Common myeloid progenitor, CD34-positive (primary cell): ENCODE measurements at regions not wholly inside any gene's neighbourhood (a gene's known extent, or its start where the extent isn't known, plus 50 kb on each side); places are given as distances from the start of the nearest gene placed in this dataset.
A peak's percentile ranks its signal among the peaks of the same experiment; 100 is the strongest.

Experiments used
- CTCF ChIA-PET: fragments of 350-600 bp; sonication (Branson Sonifier 250); formaldehyde crosslinking; loops from one replicate; lab custom pipeline; 2021; ENCODE audit warnings: antibody characterized with exemption; lab: Charles Lee
- POLR2A ChIA-PET: fragments of 350-600 bp; sonication (Branson Sonifier 250); formaldehyde crosslinking; loops from one replicate; lab custom pipeline; 2021; ENCODE audit warnings: antibody characterized with exemption; lab: Charles Lee
- DNase-seq, 3 donors: peaks; one replicate each; pipeline versions ENCODE4 v3.0.0 to v3.0.0-alpha.2; 2013
- H3K27ac ChIP-seq, 2 experiments: 1 replicate in 1 of 2; 2 replicates in 1 of 2; pipeline ENCODE4 v1.7.0; 2013; ENCODE audit warnings: inconsistent platforms in 2 of 2, low read length in 2 of 2, mild to moderate bottlenecking in 2 of 2, low read depth in 1 of 2, moderate library complexity in 1 of 2; ENCODE audit not compliant: severe bottlenecking in 2 of 2, insufficient read depth in 1 of 2, poor library complexity in 1 of 2
- H3K27me3 ChIP-seq, 5 experiments: replicated peaks in 2 of 5; 1 replicate in 3 of 5; 2 replicates in 2 of 5; pipeline versions ENCODE4 v1.6.1 to v1.7.0; 2013; ENCODE audit warnings: low read length in 4 of 5, mild to moderate bottlenecking in 2 of 5, moderate library complexity in 2 of 5, inconsistent platforms in 1 of 5; ENCODE audit not compliant: insufficient read depth in 5 of 5, control insufficient read depth in 4 of 5
- H3K36me3 ChIP-seq, 4 experiments: 1 replicate in 2 of 4; 2 replicates in 2 of 4; pipeline versions ENCODE4 v1.6.1 to v1.7.0; 2013; ENCODE audit warnings: low read length in 3 of 4, control low read depth in 1 of 4, mild to moderate bottlenecking in 1 of 4; ENCODE audit not compliant: control insufficient read depth in 4 of 4, insufficient read depth in 4 of 4
- H3K4me1 ChIP-seq, 4 experiments: 1 replicate in 3 of 4; 2 replicates in 1 of 4; pipeline versions ENCODE4 v1.6.1 to v1.7.1; 2013; ENCODE audit warnings: low read length in 3 of 4, mild to moderate bottlenecking in 3 of 4, control low read depth in 1 of 4, inconsistent platforms in 1 of 4, moderate library complexity in 1 of 4; ENCODE audit not compliant: control insufficient read depth in 4 of 4, insufficient read depth in 4 of 4; ENCODE audit errors: control extremely low read depth in 1 of 4
- H3K4me3 ChIP-seq, 7 experiments: 1 replicate in 4 of 7; 2 replicates in 3 of 7; pipeline versions ENCODE4 v1.5.1 to v1.7.0; 2013; ENCODE audit warnings: mild to moderate bottlenecking in 7 of 7, low read length in 6 of 7, moderate library complexity in 6 of 7, inconsistent platforms in 2 of 7, low read depth in 2 of 7, control low read depth in 1 of 7; ENCODE audit not compliant: insufficient read depth in 4 of 7, control insufficient read depth in 1 of 7; ENCODE audit errors: extremely low read depth in 1 of 7
- H3K9me3 ChIP-seq, 5 experiments: 1 replicate in 4 of 5; 2 replicates in 1 of 5; pipeline versions ENCODE4 v1.6.1 to v1.7.1; 2013; ENCODE audit warnings: low read length in 4 of 5, mild to moderate bottlenecking in 2 of 5, inconsistent platforms in 1 of 5, low read depth in 1 of 5, moderate library complexity in 1 of 5; ENCODE audit not compliant: control insufficient read depth in 4 of 5, insufficient read depth in 2 of 5; ENCODE audit errors: control extremely low read depth in 1 of 5
- WGBS: methylation state at CpG from one replicate; pipeline ENCODE4 v1.1.5; 2013; ENCODE audit not compliant: insufficient coverage; 5-methylcytosine and 5-hydroxymethylcytosine counted together

DNA sequence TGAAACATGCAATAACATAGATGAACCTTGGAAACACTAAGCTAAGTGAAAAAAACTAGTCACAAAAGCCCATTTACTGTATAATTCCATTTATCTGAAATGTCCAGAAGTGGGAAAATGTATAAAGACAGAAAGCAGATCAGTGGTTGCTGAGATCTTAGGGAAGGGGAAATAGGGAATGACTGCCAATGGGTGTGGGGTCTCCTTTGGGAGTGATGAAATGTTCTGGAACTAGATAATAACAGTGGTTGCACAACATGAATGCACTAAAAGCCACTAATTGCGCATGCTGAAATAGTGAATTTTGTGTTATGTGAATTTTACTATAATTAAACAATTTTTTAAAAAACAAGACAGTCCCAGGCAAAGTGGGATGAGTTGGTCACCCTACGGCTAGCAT, 472.8 kb downstream of the CCDC171 start:
- Histone ChIP-seq H3K27me3 (no peaks in the 10 kb centered on the region), H3K36me3 (no peaks in the 10 kb centered on the region), H3K9me3 (no peaks in the 10 kb centered on the region), H3K4me1 (peaks cover 0 to 14% (median 10%) of the 10 kb centered on the region in 4 experiments), H3K4me3 (no peak overlapping the region), H3K27ac (no peak overlapping the region)
- ChIA-PET CTCF (no interaction called here), POLR2A (no interaction called here)
- 100% methylated on average over 1 of the region's 2 CpGs for WGBS
- DNase-seq: no peak

DNA sequence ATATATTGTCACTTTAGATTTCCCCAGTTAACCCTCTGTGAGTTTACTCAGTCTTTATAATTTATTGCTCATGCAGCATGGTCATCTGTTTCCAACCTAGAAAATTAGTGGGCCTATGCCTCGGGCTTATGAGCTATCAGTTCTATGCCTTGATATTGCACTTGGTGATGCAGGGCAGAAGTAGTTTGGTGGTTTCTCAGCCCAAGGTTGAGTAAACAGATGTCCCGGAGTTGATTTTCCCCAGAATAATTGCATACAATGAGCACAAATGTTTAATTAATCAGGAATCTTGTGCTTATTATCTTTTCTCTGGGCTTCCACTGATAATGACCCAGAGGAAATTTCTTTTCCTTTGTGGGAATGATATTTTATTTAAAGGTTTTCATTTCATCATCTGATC, 474.0 kb downstream of the CCDC171 start:
- Histone ChIP-seq H3K4me3 (no peak overlapping the region), H3K36me3 (no peaks in the 10 kb centered on the region), H3K27ac (no peak overlapping the region), H3K27me3 (peaks cover 0 to 5% (median 0%) of the 10 kb centered on the region in 5 experiments), H3K9me3 (no peaks in the 10 kb centered on the region), H3K4me1 (peaks cover 2 to 27% (median 19%) of the 10 kb centered on the region in 4 experiments)
- ChIA-PET CTCF (no interaction called here), POLR2A (no interaction called here)
- WGBS: no CpG with 5 or more reads among the region's 2 CpGs
- no peak for DNase-seq

DNA sequence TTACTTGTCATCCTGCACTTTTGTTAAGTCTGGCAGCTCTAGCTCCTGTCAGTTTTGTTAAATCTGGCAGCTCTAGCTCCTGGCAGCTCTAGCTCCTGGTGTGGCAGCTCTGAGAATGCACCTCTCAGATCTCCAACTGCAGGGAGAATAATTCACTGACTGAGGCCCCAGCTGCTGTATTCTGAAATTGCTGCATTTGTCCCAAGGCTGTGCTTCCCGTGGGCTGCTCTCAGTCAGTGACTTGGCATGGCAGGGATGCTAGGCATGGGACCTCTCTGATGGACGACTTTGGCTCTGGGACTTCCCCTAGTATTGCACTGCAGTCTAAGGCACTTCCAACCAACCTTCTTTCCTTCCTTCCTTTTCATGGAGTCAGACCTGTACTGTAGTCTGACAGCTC, 475.7 kb downstream of the CCDC171 start:
- peaks cover 2 to 28% (median 19%) of the 10 kb centered on the region in 4 experiments for H3K4me1 ChIP-seq
- no peaks in the 10 kb centered on the region for H3K9me3 ChIP-seq
- no peaks in the 10 kb centered on the region for H3K36me3 ChIP-seq
- ChIA-PET CTCF (interaction anchor here (1.8 kb wide), 1 partner anchor 11 kb away, joined by 4 read pairs; no protein-coding TSS in a partner anchor), POLR2A (no interaction called here)
- DNase-seq: peak in 1 of 3 donors; percentile 10
- no peak overlapping the region for H3K27ac ChIP-seq
- WGBS: 85% methylated on average over 2 of the region's 2 CpGs
- peaks cover 0 to 15% (median 0%) of the 10 kb centered on the region in 5 experiments for H3K27me3 ChIP-seq
- H3K4me3 ChIP-seq: no peak overlapping the region

DNA sequence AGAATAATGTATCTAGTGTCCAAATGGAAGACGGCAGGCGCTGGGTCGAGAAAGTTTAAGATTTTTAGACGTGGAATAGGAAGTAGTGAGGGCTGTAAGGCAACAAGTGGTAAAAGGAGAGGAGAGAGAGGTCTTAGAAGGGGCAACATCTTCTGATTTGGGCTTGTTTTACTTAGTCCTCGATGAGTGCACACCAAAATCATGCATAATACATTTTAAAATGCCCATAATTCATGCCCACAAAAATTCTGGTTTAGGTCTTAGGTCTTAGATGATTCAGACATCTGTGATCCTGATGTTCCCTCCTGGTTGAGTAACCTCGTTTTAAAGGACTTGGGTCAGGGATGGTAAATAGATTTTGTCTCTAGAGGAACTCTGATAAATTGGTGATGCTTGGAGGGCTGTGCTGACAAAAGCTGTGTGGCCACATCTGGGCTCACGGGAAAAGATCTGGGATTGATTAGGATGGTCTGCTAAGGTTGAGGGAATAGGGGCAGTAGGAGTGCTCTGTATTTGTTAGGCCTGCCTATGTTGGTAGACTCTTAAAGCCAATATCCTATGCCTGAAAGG, 476.3 kb downstream of the CCDC171 start:
- CTCF ChIA-PET: interaction anchor here (1.8 kb wide), 1 partner anchor 12 kb away, joined by 4 read pairs; no protein-coding TSS in a partner anchor
- 100% methylated on average over 5 of the region's 7 CpGs for WGBS

DNA sequence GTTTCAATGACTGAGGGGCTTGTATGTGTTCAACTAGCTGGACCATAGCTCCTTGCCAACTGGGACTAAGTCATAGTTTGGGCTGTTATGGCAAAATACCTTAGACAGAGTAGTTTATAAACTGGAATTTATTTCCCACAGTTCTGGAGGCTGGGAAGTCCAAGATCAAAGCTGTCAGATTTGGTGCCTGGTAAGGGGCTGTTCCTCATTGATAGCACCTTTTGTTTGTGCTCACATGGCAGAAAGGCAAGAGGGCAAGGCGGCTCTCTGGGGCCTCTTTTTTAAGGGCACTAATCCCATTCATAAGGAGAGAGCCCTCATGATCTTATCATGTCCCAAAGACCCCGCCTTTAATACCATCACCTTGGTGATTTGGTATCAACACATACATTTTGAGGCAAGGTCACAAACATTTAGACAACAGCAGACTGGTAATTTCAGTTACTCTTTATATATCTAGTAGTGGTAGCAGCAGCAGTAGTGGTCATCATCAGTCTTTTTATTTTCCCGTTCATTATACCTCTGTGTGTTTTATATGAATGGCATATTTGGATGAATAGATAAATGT, 477.0 kb downstream of the CCDC171 start:
- H3K27me3 ChIP-seq: peaks cover 0 to 18% (median 0%) of the 10 kb centered on the region in 5 experiments
- CTCF ChIA-PET: interaction anchor here (1.1 kb wide), 1 partner anchor 40 kb away, joined by 3 read pairs; no protein-coding TSS in a partner anchor
- POLR2A ChIA-PET: no interaction called here
- peaks cover 2 to 28% (median 19%) of the 10 kb centered on the region in 4 experiments for H3K4me1 ChIP-seq
- H3K9me3 ChIP-seq: no peaks in the 10 kb centered on the region
- DNase-seq: peak in 1 of 3 donors; percentile 25
- H3K27ac ChIP-seq: no peak overlapping the region
- H3K36me3 ChIP-seq: no peaks in the 10 kb centered on the region
- WGBS: 83% methylated on average over 1 of the region's 3 CpGs
- no peak overlapping the region for H3K4me3 ChIP-seq

More for the DNA sequence above, 476.3 kb downstream of the CCDC171 start:
- DNase-seq: no peak
- Histone ChIP-seq H3K4me1 (peaks cover 2 to 28% (median 19%) of the 10 kb centered on the region in 4 experiments), H3K27me3 (peaks cover 0 to 18% (median 0%) of the 10 kb centered on the region in 5 experiments), H3K36me3 (no peaks in the 10 kb centered on the region), H3K27ac (no peak overlapping the region), H3K9me3 (no peaks in the 10 kb centered on the region), H3K4me3 (no peak overlapping the region)
- POLR2A ChIA-PET: no interaction called here

DNA sequence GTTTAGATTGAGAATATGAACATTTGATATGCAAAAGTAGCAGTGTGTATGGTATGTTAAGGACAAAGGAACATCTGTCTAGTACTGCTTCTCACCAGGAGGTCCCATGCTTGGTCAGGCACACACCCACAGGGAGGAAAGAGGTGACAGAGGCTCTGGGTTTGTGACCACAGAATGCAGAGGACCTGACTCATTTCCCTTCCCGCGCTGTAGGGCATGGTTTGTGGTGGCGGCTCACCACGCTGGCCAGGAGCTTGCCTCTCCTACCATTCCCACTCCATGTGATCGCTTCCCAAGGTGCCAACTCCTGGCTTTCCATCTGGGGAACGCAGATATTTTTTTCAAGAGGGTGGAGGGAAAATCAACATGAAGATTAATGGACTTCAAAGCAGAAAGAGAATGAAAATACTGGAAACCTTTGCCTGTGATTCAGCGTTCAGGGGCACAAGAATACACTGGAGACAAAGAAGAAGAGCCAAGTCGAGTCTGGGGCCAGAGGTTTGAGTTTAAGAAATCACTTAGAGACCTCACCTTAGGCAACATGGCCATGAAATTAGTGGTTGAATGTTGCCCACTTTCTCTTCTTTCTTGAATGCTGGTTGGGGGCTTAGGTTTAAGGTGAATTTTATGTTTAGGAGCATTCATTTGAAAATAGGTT, 477.8 kb downstream of the CCDC171 start:
- H3K4me1 ChIP-seq: peaks cover 2 to 28% (median 19%) of the 10 kb centered on the region in 4 experiments
- POLR2A ChIA-PET: no interaction called here
- peaks cover 0 to 18% (median 0%) of the 10 kb centered on the region in 5 experiments for H3K27me3 ChIP-seq
- no peaks in the 10 kb centered on the region for H3K9me3 ChIP-seq
- peak; percentile 75 to 97 (median 92) for DNase-seq
- H3K27ac ChIP-seq: no peak overlapping the region
- WGBS: 10% methylated on average over 7 of the region's 8 CpGs
- H3K4me3 ChIP-seq: peak overlapping the region in 1 of 7 experiments; percentile 20
- CTCF ChIA-PET: interaction anchor here (1.1 to 1.5 kb wide), 2 partner anchors 9 to 39 kb away, joined by 3 to 5 read pairs; no protein-coding TSS in a partner anchor
- no peaks in the 10 kb centered on the region for H3K36me3 ChIP-seq
